Spleen (tissue), 7 donors: ENCODE measurements at regions not wholly inside any gene's neighbourhood (a gene's known extent, or its start where the extent isn't known, plus 50 kb on each side); places are given as distances from the start of the nearest gene placed in this dataset.

Source experiments
- CTCF ChIP-seq, 11 experiments: fragments of 200-600 bp in 7 of 11; fragments of 450-650 bp in 4 of 11; sonication (generic) in 4 of 11; IDR thresholded peaks in 8 of 11; conservative IDR thresholded peaks in 3 of 11; 1 replicate in 7 of 11; 2 replicates in 4 of 11; pipeline versions ENCODE4 v1.4.0 to v1.8.0; 2016 to 2021; ENCODE audit warnings: antibody characterized with exemption in 11 of 11, inconsistent platforms in 4 of 11, mild to moderate bottlenecking in 1 of 11
- POLR2A ChIP-seq, 3 donors: fragments of 450-650 bp; IDR thresholded peaks; one replicate each; pipeline ENCODE4 v1.5.1; 2017; ENCODE audit warnings: antibody characterized with exemption in 3 of 3, mild to moderate bottlenecking in 1 of 3
- POLR2AphosphoS5 ChIP-seq, 3 donors: sonication (generic); formaldehyde crosslinking; IDR thresholded peaks; one replicate each; pipeline ENCODE4 v1.5.1; 2017; ENCODE audit warnings: antibody characterized with exemption in 3 of 3
- donor health status: DM: no; HTN: no; CAD: no; lungs with moderate emphysema.
- donor health status: DM: no; HTN: no; CAD: no.
- donor health status: DM: no; HTN: no; CAD: no.

- TF ChIP-seq CTCF (IDR thresholded peaks at IDR 0.05 in 8 of 11, conservative IDR thresholded peaks at IDR 0.05 in 3 of 11) = no peak
- TF ChIP-seq POLR2A (IDR thresholded peaks at IDR 0.05) = no peak
- no peak for TF ChIP-seq POLR2AphosphoS5 (IDR thresholded peaks at IDR 0.05)
These were observed 173.4 kb upstream of the BMPER start for GRCh38 chr7:33731912-33732311.
